CD4-positive, alpha-beta memory T cell (primary cell): ENCODE measurements at regions not wholly inside any gene's neighbourhood (a gene's known extent, or its start where the extent isn't known, plus 50 kb on each side); places are given as distances from the start of the nearest gene placed in this dataset.

Source experiments
- CTCF ChIA-PET: fragments of 350-600 bp; sonication (Branson Sonifier 250); formaldehyde crosslinking; loops from one replicate; lab custom pipeline; 2021; ENCODE audit warnings: inconsistent platforms; ENCODE audit not compliant: partially characterized antibody; lab: Charles Lee
- POLR2A ChIA-PET: fragments of 350-600 bp; sonication (Branson Sonifier 250); formaldehyde crosslinking; loops from one replicate; lab custom pipeline; 2021; ENCODE audit not compliant: partially characterized antibody; lab: Charles Lee
- DNase-seq, 5 donors: peaks; one replicate each; pipeline versions ENCODE4 v3.0.0 to v3.0.0-alpha.2; 2020 to 2022; ENCODE audit warnings: mixed read lengths in 1 of 5
- H3K27ac ChIP-seq: one replicate; pipeline ENCODE4 v1.7.0; 2013; ENCODE audit warnings: low read depth, low read length
- H3K27me3 ChIP-seq: 2 replicates; pipeline ENCODE4 v1.7.0; 2013; ENCODE audit warnings: mild to moderate bottlenecking, low read length, moderate library complexity; ENCODE audit not compliant: insufficient read depth
- H3K36me3 ChIP-seq: 2 replicates; pipeline ENCODE4 v1.7.0; 2013; ENCODE audit warnings: mild to moderate bottlenecking, low read length, moderate library complexity; ENCODE audit not compliant: insufficient read depth
- H3K4me1 ChIP-seq: 2 replicates; pipeline ENCODE4 v1.7.0; 2013; ENCODE audit warnings: mild to moderate bottlenecking, low read length, moderate library complexity; ENCODE audit not compliant: insufficient read depth
- H3K4me3 ChIP-seq, 2 donors: one replicate each; pipeline ENCODE4 v1.7.0; 2013; ENCODE audit warnings: low read length in 2 of 2, mild to moderate bottlenecking in 1 of 2
- H3K9me3 ChIP-seq, 2 donors: one replicate each; pipeline ENCODE4 v1.7.0; 2013; ENCODE audit warnings: low read length in 2 of 2, control low read depth in 1 of 2; ENCODE audit not compliant: control insufficient read depth in 1 of 2
- H3K27ac Mint-ChIP-seq, 7 donors: one replicate each; pipeline ENCODE4 v1.8.0; 2020 to 2021; ENCODE audit warnings: mixed read lengths in 7 of 7, mild to moderate bottlenecking in 6 of 7, inconsistent platforms in 3 of 7, moderate library complexity in 3 of 7
- H3K27me3 Mint-ChIP-seq, 2 donors: one replicate each; pipeline ENCODE4 v1.8.0; 2020 to 2021; ENCODE audit warnings: mixed read lengths in 2 of 2
- H3K36me3 Mint-ChIP-seq, 2 donors: one replicate each; pipeline ENCODE4 v1.8.0; 2020 to 2021; ENCODE audit warnings: mixed read lengths in 2 of 2, inconsistent platforms in 1 of 2, mild to moderate bottlenecking in 1 of 2
- H3K4me1 Mint-ChIP-seq, 4 donors: one replicate each; pipeline ENCODE4 v1.8.0; 2020 to 2021; ENCODE audit warnings: mixed read lengths in 4 of 4, mild to moderate bottlenecking in 1 of 4
- H3K4me3 Mint-ChIP-seq, 8 donors: one replicate each; pipeline ENCODE4 v1.8.0; 2020 to 2021; ENCODE audit warnings: mixed read lengths in 8 of 8, mild to moderate bottlenecking in 7 of 8, moderate library complexity in 6 of 8, inconsistent platforms in 3 of 8
- H3K9me3 Mint-ChIP-seq, 8 donors: one replicate each; pipeline ENCODE4 v1.8.0; 2020 to 2021; ENCODE audit warnings: mixed read lengths in 8 of 8, mild to moderate bottlenecking in 5 of 8, inconsistent platforms in 3 of 8, moderate library complexity in 1 of 8
- intact Hi-C: fragments of 100-400 bp; cut with micrococcal nuclease; formaldehyde crosslinking; loops from one replicate; pipeline ENCODE4 v1.15.1; 2023

DNA sequence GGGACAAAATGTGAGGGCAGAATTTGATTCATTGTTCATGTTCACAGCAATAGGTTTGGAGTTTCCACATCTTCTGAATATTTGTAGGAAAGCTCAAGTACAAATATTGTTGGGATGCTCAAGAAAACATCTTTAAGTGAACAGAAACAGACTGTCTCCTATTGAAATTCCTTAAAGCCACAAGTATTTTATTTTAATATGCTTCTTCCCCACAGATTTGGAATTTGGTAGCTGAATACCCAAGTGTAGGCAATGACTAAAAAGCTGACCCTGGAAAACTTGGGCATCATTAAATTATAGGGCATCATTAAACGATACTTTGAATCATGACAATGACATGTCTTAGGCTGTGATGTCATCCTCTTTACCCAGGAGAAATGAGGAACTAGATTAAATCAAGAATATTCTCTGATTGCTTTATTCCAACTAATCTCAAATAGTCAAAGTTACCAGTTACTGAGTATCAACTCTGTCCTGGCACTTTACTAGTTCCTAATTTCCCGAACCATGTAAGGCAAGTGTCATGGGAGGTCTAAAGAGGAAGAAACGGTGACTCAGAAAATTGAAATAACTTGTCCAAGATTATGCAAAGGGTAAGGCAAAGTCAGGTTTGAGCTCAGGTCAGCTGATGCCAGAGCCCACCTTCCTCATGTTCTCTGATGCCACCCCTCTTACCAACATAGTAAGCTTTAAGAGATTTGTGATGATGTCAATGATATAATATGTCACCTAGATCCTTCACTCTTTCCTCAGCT lies 223.1 kb upstream of the LEF1 start:
- H3K4me3 Mint-ChIP-seq: no peak overlapping the region
- H3K27ac Mint-ChIP-seq: no peak overlapping the region
- ChIA-PET CTCF (interaction anchor here (0.9 to 1.8 kb wide), 5 partner anchors 12 to 181 kb away, joined by 3 to 4 read pairs (median 3); no protein-coding TSS in a partner anchor), POLR2A (interaction anchor here (1.1 kb wide), 1 partner anchor 37 kb away, joined by 3 read pairs; no protein-coding TSS in a partner anchor)
- H3K9me3 Mint-ChIP-seq: peaks cover 0 to 2% (median 0%) of the 10 kb centered on the region in 8 donors
- intact Hi-C loops: no loop called here
- Histone ChIP-seq H3K36me3 (no peaks in the 10 kb centered on the region), H3K9me3 (no peaks in the 10 kb centered on the region), H3K4me3 (no peak overlapping the region), H3K4me1 (no peaks in the 10 kb centered on the region), H3K27me3 (no peaks in the 10 kb centered on the region), H3K27ac (no peak overlapping the region)
- H3K27me3 Mint-ChIP-seq: peaks cover 0 to 3% of the 10 kb centered on the region in 2 donors
- peaks cover 0 to 8% (median 6%) of the 10 kb centered on the region in 4 donors for H3K4me1 Mint-ChIP-seq
- no peak for DNase-seq
- H3K36me3 Mint-ChIP-seq: no peaks in the 10 kb centered on the region

DNA sequence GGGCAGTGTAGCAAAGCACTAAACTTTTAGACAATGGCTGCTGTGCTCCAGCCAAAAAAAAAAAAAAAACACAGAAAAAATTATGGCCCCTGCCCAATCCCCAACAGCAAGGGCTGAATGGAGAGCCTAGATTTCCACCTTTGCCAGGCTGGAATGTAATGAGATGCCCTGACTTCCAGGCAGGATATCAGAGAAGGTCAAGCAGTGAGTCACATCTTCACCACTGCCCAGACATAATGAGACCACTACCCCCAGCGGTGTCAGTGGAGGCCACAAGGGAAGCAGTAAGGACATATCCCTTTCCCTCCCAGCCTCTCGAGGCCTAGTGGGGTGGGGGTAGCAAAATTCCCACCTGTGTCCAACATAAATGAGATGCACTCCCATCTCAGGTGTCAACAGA lies 216.3 kb upstream of the LEF1 start:
- no peak overlapping the region for H3K27ac ChIP-seq
- H3K36me3 ChIP-seq: no peaks in the 10 kb centered on the region
- no peaks in the 10 kb centered on the region for H3K4me1 Mint-ChIP-seq
- H3K4me3 ChIP-seq: no peak overlapping the region
- no peak overlapping the region for H3K4me3 Mint-ChIP-seq
- no peaks in the 10 kb centered on the region for H3K27me3 ChIP-seq
- ChIA-PET POLR2A (no interaction called here), CTCF (interaction anchor here (1.3 to 1.5 kb wide), 2 partner anchors 10 to 366 kb away, joined by 3 read pairs; no protein-coding TSS in a partner anchor)
- H3K9me3 Mint-ChIP-seq: peaks cover 0 to 2% (median 0%) of the 10 kb centered on the region in 8 donors
- no peaks in the 10 kb centered on the region for H3K9me3 ChIP-seq
- DNase-seq: no peak
- intact Hi-C loops: no loop called here
- H3K27me3 Mint-ChIP-seq: peaks cover 0 to 4% of the 10 kb centered on the region in 2 donors
- H3K27ac Mint-ChIP-seq: no peak overlapping the region
- no peaks in the 10 kb centered on the region for H3K4me1 ChIP-seq
- H3K36me3 Mint-ChIP-seq: no peaks in the 10 kb centered on the region

DNA sequence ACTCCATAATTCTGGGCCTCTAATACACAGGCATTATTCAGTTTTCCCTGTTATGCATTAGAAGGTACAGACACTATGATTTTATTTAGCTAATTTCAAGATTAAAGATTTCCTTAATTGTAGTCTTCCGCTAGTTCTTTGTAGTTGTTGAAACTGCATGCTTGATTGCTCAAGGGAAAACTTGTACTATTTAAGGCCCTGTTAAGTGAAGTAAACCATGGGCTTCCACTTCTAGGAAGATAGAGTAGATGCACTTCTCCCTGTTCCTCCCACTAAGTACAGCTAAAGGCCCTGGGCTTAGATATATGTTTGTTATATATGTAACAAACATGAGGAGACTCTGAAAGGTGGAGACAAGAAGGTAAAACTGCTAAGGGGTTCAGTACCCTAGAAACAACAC lies 215.8 kb upstream of the LEF1 start:
- Histone ChIP-seq H3K27me3 (no peaks in the 10 kb centered on the region), H3K9me3 (no peaks in the 10 kb centered on the region), H3K4me3 (no peak overlapping the region), H3K4me1 (no peaks in the 10 kb centered on the region), H3K36me3 (no peaks in the 10 kb centered on the region), H3K27ac (no peak overlapping the region)
- POLR2A ChIA-PET: no interaction called here
- Mint-ChIP-seq H3K27ac (no peak overlapping the region), H3K4me3 (no peak overlapping the region), H3K27me3 (peaks cover 0 to 4% of the 10 kb centered on the region in 2 donors), H3K9me3 (peaks cover 0 to 3% (median 0%) of the 10 kb centered on the region in 8 donors), H3K36me3 (no peaks in the 10 kb centered on the region), H3K4me1 (peaks cover 0 to 3% (median 0%) of the 10 kb centered on the region in 4 donors)
- CTCF ChIA-PET: interaction anchor here (1.5 kb wide), 2 partner anchors 9 to 11 kb away, joined by 3 read pairs; no protein-coding TSS in a partner anchor
- DNase-seq: no peak
- intact Hi-C loops: no loop called here

DNA sequence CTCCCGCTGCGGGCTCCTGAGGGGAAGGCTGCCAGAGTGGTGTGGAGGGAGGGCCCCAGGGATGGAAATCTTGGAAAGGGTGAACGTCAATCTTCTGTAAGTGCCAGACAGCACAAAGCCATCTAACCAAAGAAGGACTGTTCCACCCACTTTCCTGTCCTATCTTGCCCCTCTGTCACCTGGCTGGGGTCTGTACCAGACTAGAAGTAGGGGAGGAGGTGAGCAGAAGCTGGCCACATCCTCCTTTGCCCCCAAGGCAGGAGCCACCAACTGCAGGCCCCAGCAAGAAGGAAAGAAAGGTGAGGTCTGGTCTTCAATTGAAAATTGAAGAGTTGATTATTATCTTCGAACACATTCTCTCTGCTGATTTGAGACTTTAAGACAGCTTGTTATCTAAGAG lies 214.4 kb upstream of the LEF1 start:
- Mint-ChIP-seq H3K27ac (no peak overlapping the region), H3K27me3 (peaks cover 0 to 4% of the 10 kb centered on the region in 2 donors), H3K4me3 (no peak overlapping the region), H3K4me1 (peaks cover 0 to 8% (median under 1%) of the 10 kb centered on the region in 4 donors), H3K9me3 (peaks cover 0 to 3% (median 0%) of the 10 kb centered on the region in 8 donors), H3K36me3 (no peaks in the 10 kb centered on the region)
- Histone ChIP-seq H3K27ac (no peak overlapping the region), H3K36me3 (no peaks in the 10 kb centered on the region), H3K27me3 (no peaks in the 10 kb centered on the region), H3K4me1 (no peaks in the 10 kb centered on the region), H3K4me3 (no peak overlapping the region), H3K9me3 (no peaks in the 10 kb centered on the region)
- no peak for DNase-seq
- ChIA-PET POLR2A (no interaction called here), CTCF (interaction anchor here (1.5 kb wide), 1 partner anchor 12 kb away, joined by 3 read pairs; no protein-coding TSS in a partner anchor)
- intact Hi-C loops: no loop called here

DNA sequence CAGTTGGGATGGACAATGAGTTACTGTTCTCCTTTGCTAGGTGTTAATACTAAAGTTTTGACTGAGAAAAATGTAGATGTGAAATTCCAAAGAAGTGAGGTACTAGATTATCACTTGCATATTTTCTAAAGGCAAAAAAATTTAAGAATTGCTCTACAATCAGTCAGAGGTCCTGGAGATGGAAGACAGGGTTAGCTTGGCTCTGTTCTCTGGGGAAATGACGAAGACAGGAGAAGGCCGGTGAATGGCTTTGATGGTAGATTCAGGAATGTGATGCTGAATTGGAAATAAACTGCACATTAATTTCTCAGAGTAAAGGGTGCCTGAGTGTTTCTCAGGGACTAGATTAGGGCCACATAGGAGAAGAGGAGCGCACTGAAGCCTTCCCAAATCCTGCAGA lies 214.0 kb upstream of the LEF1 start:
- Mint-ChIP-seq H3K27ac (no peak overlapping the region), H3K9me3 (peaks cover 0 to 3% (median 0%) of the 10 kb centered on the region in 8 donors), H3K27me3 (peaks cover 0 to 4% of the 10 kb centered on the region in 2 donors), H3K36me3 (no peaks in the 10 kb centered on the region), H3K4me1 (peaks cover 0 to 8% (median under 1%) of the 10 kb centered on the region in 4 donors), H3K4me3 (no peak overlapping the region)
- H3K27ac ChIP-seq: no peak overlapping the region
- CTCF ChIA-PET: interaction anchor here (0.9 to 1.5 kb wide), 3 partner anchors 11 to 28 kb away, joined by 3 to 4 read pairs (median 3); no protein-coding TSS in a partner anchor
- H3K36me3 ChIP-seq: no peaks in the 10 kb centered on the region
- H3K9me3 ChIP-seq: no peaks in the 10 kb centered on the region
- no peak overlapping the region for H3K4me3 ChIP-seq
- no peaks in the 10 kb centered on the region for H3K4me1 ChIP-seq
- intact Hi-C loops: no loop called here
- H3K27me3 ChIP-seq: no peaks in the 10 kb centered on the region
- DNase-seq: no peak
- POLR2A ChIA-PET: no interaction called here

DNA sequence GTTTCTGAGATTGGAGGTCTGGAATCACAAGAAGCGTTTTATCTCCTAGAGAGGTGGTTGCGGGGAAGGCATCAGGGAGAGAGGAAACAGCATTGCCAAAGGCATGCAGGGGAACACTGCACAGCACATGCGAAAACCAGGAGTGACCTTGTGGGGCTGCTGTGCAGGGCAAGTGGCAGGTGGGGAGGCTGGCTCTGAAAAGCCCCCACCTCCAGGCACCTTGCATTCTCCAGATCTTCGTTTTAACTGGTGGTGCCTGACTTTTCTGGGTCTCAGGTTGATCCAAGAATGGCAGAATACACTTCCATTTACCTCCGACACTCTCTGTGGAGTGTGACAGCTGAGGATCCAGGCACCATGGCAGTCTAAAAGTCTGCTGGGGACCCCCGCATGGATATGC lies 209.4 kb upstream of the LEF1 start:
- Mint-ChIP-seq H3K9me3 (peaks cover 0 to 3% (median 0%) of the 10 kb centered on the region in 8 donors), H3K4me1 (peaks cover 4 to 16% (median 6%) of the 10 kb centered on the region in 4 donors), H3K4me3 (no peak overlapping the region), H3K36me3 (no peaks in the 10 kb centered on the region), H3K27me3 (peaks cover 0 to 2% of the 10 kb centered on the region in 2 donors), H3K27ac (no peak overlapping the region)
- intact Hi-C loops: no loop called here
- Histone ChIP-seq H3K36me3 (no peaks in the 10 kb centered on the region), H3K4me3 (no peak overlapping the region), H3K9me3 (no peaks in the 10 kb centered on the region), H3K27ac (no peak overlapping the region), H3K27me3 (no peaks in the 10 kb centered on the region), H3K4me1 (peaks cover 6% of the 10 kb centered on the region)
- ChIA-PET POLR2A (no interaction called here), CTCF (no interaction called here)
- no peak for DNase-seq

DNA sequence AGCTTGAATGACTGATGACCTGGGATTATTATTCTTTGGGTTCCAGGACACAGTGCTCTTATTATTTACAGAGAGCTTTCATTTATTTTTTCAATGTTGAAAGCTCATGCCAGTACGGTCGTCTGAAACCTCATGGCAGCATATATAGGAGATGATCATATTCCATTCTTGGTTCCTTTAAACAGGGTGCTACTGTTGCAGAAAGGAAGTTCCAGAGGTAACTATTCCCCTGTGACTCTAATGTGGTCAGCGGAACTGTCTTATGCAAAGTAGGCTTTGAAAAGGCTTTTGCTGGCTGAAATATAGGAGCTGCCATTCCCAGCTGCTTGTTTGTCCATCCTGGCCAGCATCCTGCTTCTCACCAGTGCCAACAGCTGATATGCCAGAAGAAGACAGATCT lies 208.3 kb upstream of the LEF1 start:
- DNase-seq: no peak
- H3K4me3 Mint-ChIP-seq: no peak overlapping the region

More for the DNA sequence above, 208.3 kb upstream of the LEF1 start:
- no peaks in the 10 kb centered on the region for H3K9me3 ChIP-seq
- Mint-ChIP-seq H3K27ac (no peak overlapping the region), H3K9me3 (peaks cover 0 to 3% (median 0%) of the 10 kb centered on the region in 8 donors), H3K4me1 (peaks cover 11 to 25% (median 14%) of the 10 kb centered on the region in 4 donors), H3K36me3 (no peaks in the 10 kb centered on the region), H3K27me3 (no peaks in the 10 kb centered on the region)
- H3K36me3 ChIP-seq: no peaks in the 10 kb centered on the region
- CTCF ChIA-PET: interaction anchor here (0.9 to 1.2 kb wide), 2 partner anchors 8 to 17 kb away, joined by 3 read pairs; no protein-coding TSS in a partner anchor
- H3K4me1 ChIP-seq: peaks cover 17% of the 10 kb centered on the region
- H3K27me3 ChIP-seq: no peaks in the 10 kb centered on the region
- intact Hi-C loops: no loop called here
- no peak overlapping the region for H3K4me3 ChIP-seq
- POLR2A ChIA-PET: interaction anchor here (0.6 to 1.1 kb wide), 2 partner anchors 8 to 208 kb away, joined by 3 read pairs; partner anchors contain the start of gene LEF1
- H3K27ac ChIP-seq: no peak overlapping the region
